ENCODE measurements at regions not wholly inside any gene's neighbourhood (a gene's known extent, or its start where the extent isn't known, plus 50 kb on each side); places are given as distances from the start of the nearest gene placed in this dataset.

DNA sequence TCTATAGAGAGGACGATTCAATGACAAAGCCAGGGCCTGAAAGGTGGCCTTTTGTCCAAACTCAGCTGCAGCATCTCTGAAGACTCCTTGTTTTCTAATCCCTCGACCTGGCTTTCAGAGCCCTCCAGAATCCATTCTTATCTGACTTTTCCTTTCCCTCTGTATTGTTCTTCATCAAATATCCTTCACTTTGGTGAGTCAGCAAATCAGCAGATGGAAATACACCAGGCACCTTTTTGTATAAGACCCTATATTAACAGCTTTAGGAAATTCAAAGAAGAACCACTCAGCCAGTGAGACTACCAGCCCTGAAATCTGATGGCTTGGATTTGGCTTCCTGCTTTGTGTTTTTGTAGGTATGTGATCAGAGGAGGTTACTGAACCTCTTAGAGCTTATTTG, 81.9 kb upstream of the RAB11FIP2 start:
- no peaks in the 10 kb centered on the region for H3K4me1 Mint-ChIP-seq (ENCODE audit: low read depth, unreplicated experiment)
- DNase-seq, result no peak
- no peaks in the 10 kb centered on the region for H3K27me3 Mint-ChIP-seq (ENCODE audit: unreplicated experiment)
- no peak overlapping the region for H3K27ac Mint-ChIP-seq (ENCODE audit: unreplicated experiment)
- no peaks in the 10 kb centered on the region for H3K36me3 Mint-ChIP-seq (ENCODE audit: insufficient read depth, unreplicated experiment)
- CTCF ChIA-PET, result interaction anchor here (0.5 kb wide), 1 partner anchor 1161 kb away, joined by 8 read pairs; no protein-coding TSS in a partner anchor
- TF ChIP-seq, protein P1, sequence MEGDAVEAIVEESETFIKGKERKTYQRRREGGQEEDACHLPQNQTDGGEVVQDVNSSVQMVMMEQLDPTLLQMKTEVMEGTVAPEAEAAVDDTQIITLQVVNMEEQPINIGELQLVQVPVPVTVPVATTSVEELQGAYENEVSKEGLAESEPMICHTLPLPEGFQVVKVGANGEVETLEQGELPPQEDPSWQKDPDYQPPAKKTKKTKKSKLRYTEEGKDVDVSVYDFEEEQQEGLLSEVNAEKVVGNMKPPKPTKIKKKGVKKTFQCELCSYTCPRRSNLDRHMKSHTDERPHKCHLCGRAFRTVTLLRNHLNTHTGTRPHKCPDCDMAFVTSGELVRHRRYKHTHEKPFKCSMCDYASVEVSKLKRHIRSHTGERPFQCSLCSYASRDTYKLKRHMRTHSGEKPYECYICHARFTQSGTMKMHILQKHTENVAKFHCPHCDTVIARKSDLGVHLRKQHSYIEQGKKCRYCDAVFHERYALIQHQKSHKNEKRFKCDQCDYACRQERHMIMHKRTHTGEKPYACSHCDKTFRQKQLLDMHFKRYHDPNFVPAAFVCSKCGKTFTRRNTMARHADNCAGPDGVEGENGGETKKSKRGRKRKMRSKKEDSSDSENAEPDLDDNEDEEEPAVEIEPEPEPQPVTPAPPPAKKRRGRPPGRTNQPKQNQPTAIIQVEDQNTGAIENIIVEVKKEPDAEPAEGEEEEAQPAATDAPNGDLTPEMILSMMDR (IDR thresholded peaks at IDR 0.05; ENCODE audit: unreplicated experiment), result no peak
- peaks cover 14% of the 10 kb centered on the region for H3K9me3 Mint-ChIP-seq (ENCODE audit: low read depth, unreplicated experiment)
- intact Hi-C loops (cut with micrococcal nuclease; ENCODE audit: unreplicated experiment), result no loop called here
- H3K4me3 Mint-ChIP-seq (ENCODE audit: low read depth, unreplicated experiment), result no peak overlapping the region
- BruUV-seq (replicated peaks), result no TSS peak

DNA sequence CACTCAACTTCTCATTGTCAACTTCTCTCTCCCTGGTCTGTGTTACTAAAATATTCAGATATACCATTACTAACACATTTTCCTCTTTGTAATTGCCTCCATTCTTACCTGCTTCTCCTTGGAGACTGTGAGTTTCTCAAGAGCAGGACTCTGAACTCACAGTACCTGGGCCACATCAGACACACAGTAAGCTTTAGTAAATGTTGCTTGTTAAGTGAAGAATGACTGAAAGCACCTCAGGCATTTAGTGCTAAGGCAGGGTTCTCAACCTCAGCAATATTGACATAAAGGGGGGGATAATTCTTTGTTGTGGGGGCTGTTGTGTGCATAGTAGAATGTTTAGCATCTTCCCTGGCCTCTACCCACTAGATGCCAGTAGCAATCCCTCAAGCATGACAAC, 72.0 kb upstream of the RAB11FIP2 start:
- no peak for DNase-seq
- intact Hi-C loops (cut with micrococcal nuclease; ENCODE audit: unreplicated experiment), result no loop called here
- TF ChIP-seq, protein P1 (IDR thresholded peaks at IDR 0.05; ENCODE audit: unreplicated experiment), result no peak
- no peaks in the 10 kb centered on the region for H3K27me3 Mint-ChIP-seq (ENCODE audit: unreplicated experiment)
- BruUV-seq (replicated peaks), result no TSS peak
- no peaks in the 10 kb centered on the region for H3K36me3 Mint-ChIP-seq (ENCODE audit: insufficient read depth, unreplicated experiment)
- H3K4me1 Mint-ChIP-seq (ENCODE audit: low read depth, unreplicated experiment), result no peaks in the 10 kb centered on the region
- CTCF ChIA-PET, result no interaction called here
- no peak overlapping the region for H3K27ac Mint-ChIP-seq (ENCODE audit: unreplicated experiment)
- no peak overlapping the region for H3K4me3 Mint-ChIP-seq (ENCODE audit: low read depth, unreplicated experiment)
- H3K9me3 Mint-ChIP-seq (ENCODE audit: low read depth, unreplicated experiment), result no peaks in the 10 kb centered on the region

DNA sequence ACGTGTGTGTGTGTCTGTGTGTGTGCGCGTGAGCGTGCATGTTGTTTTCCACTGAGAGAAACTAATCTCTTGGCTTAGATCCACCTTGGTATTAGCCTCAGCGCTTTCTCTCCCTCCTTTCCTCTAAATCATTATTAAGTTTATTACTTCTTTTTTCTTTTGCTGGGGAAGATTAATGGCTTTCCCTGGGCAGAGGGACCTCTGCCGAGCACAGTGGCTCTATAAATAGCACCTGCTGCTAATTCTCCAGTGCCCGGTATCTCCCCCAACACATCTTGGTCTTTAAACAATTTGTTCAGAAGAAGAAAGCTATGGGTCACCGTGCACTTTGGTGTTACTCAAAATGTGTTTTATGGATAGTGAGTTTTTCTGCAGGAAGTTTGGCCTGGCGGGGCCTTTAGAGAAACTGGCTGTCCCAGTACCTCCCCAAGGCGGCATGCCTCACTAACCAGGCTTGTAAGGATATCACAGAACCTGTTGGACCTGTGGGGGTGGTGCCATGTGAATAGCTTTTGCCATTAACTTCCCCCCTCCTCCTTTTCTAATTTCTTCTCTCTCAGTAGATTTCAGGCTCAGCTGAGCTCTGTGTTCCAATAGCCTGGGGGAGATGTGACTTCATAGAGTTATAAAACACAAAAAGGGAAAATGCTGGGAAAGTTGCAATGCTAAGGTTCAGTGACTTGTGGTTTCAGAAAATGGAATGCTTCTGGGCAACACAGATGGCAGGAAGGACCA, 70.1 kb upstream of the RAB11FIP2 start:
- no peak for DNase-seq

DNA sequence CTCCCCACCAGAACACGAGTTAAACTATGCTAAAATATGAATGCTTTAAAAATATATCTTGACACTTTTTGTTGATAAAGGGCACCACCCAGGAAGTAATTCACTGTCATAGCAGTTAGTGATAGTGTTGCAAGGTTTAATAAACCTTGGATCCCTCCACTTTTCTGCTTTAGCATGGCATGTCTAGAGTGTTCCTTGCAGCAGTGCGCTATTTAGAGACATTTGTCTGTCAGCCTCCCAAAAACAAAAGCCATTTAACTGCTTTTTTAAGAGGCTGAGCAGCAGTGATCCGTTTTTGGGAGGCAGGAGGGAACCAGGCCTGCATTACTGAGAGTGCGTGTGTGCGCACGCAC, 69.6 kb upstream of the RAB11FIP2 start:
- Mint-ChIP-seq H3K4me1 (ENCODE audit: low read depth, unreplicated experiment) (no peaks in the 10 kb centered on the region), H3K36me3 (ENCODE audit: insufficient read depth, unreplicated experiment) (no peaks in the 10 kb centered on the region), H3K27ac (ENCODE audit: unreplicated experiment) (no peak overlapping the region), H3K9me3 (ENCODE audit: low read depth, unreplicated experiment) (no peaks in the 10 kb centered on the region), H3K27me3 (ENCODE audit: unreplicated experiment) (no peaks in the 10 kb centered on the region), H3K4me3 (ENCODE audit: low read depth, unreplicated experiment) (no peak overlapping the region)
- intact Hi-C loops (cut with micrococcal nuclease; ENCODE audit: unreplicated experiment), result no loop called here
- no peak for DNase-seq
- BruUV-seq (replicated peaks), result no TSS peak
- CTCF ChIA-PET, result no interaction called here
- TF ChIP-seq, protein P1 (IDR thresholded peaks at IDR 0.05; ENCODE audit: unreplicated experiment), result no peak

More for the DNA sequence above, 70.1 kb upstream of the RAB11FIP2 start:
- intact Hi-C loops (cut with micrococcal nuclease; ENCODE audit: unreplicated experiment), result no loop called here
- no peaks in the 10 kb centered on the region for H3K4me1 Mint-ChIP-seq (ENCODE audit: low read depth, unreplicated experiment)
- H3K27me3 Mint-ChIP-seq (ENCODE audit: unreplicated experiment), result no peaks in the 10 kb centered on the region
- no peak overlapping the region for H3K27ac Mint-ChIP-seq (ENCODE audit: unreplicated experiment)
- no peaks in the 10 kb centered on the region for H3K36me3 Mint-ChIP-seq (ENCODE audit: insufficient read depth, unreplicated experiment)
- BruUV-seq (replicated peaks), result no TSS peak
- H3K9me3 Mint-ChIP-seq (ENCODE audit: low read depth, unreplicated experiment), result no peaks in the 10 kb centered on the region
- H3K4me3 Mint-ChIP-seq (ENCODE audit: low read depth, unreplicated experiment), result no peak overlapping the region
- CTCF ChIA-PET, result no interaction called here
- TF ChIP-seq, protein P1 (IDR thresholded peaks at IDR 0.05; ENCODE audit: unreplicated experiment), result no peak

All from Calu3 (cell line).